ENCODE measurements at regions not wholly inside any gene's neighbourhood (a gene's known extent, or its start where the extent isn't known, plus 50 kb on each side); places are given as distances from the start of the nearest gene placed in this dataset.

GRCh38 chr6:41459738-41460137, 86.4 kb upstream of the FOXP4 start:
- TF ChIP-seq CTCF (IDR thresholded peaks at IDR 0.05; ENCODE audit: low read depth, low read length) (no peak), EZH2phosphoT487 (IDR thresholded peaks at IDR 0.05; ENCODE audit: low read depth) (no peak)

Data from OCI-LY3 (cell line).